Upper lobe of right lung (tissue), 1 donor: ENCODE measurements at regions not wholly inside any gene's neighbourhood (a gene's known extent, or its start where the extent isn't known, plus 50 kb on each side); places are given as distances from the start of the nearest gene placed in this dataset.

Experiments
- ATAC-seq: fragments of 200-7000 bp; cut with Tn5 transposase; one replicate; pipeline ENCODE4 v1.9.1; 2020; ENCODE audit warnings: mild to moderate bottlenecking, moderate library complexity
- DNase-seq: peaks from one replicate; pipeline ENCODE4 v3.0.0-alpha.2; 2020
- H3K27ac ChIP-seq: fragments of 200-600 bp; one replicate; pipeline ENCODE4 v1.8.0; 2022
- H3K27me3 ChIP-seq: fragments of 200-600 bp; one replicate; pipeline ENCODE4 v1.8.0; 2022; ENCODE audit warnings: mild to moderate bottlenecking
- H3K36me3 ChIP-seq: fragments of 200-600 bp; one replicate; pipeline ENCODE4 v1.8.0; 2022
- H3K4me1 ChIP-seq: fragments of 200-600 bp; one replicate; pipeline ENCODE4 v1.8.0; 2022
- H3K4me3 ChIP-seq: fragments of 200-600 bp; one replicate; pipeline ENCODE4 v1.8.0; 2022; ENCODE audit warnings: mild to moderate bottlenecking
- H3K9me3 ChIP-seq: fragments of 200-600 bp; one replicate; pipeline ENCODE4 v1.8.0; 2022
- CTCF ChIP-seq: fragments of 200-600 bp; IDR thresholded peaks from one replicate; pipeline ENCODE4 v1.8.0; 2022; ENCODE audit warnings: antibody characterized with exemption
- intact Hi-C: fragments of 100-400 bp; cut with DNase I; formaldehyde crosslinking; loops from one replicate; pipeline ENCODE4 v1.11.0; 2022
- donor health status: DM: no; HTN: yes; CAD: no; lungs with severe emphysema.

- no peak for ATAC-seq
- H3K27ac ChIP-seq = no peak overlapping the region
- H3K4me3 ChIP-seq = no peak overlapping the region
- TF ChIP-seq CTCF = no peak
- peaks cover 4% of the 10 kb centered on the region for H3K9me3 ChIP-seq
- DNase-seq = no peak
- H3K27me3 ChIP-seq = no peaks in the 10 kb centered on the region
- H3K4me1 ChIP-seq = no peaks in the 10 kb centered on the region
- H3K36me3 ChIP-seq = no peaks in the 10 kb centered on the region
- intact Hi-C loops = no loop called here
Observed at GRCh38 chr13:111990362-111990761, 76.6 kb upstream of the SOX1 start.

- ATAC-seq = no peak
- intact Hi-C loops = no loop called here
- no peak for DNase-seq
- Histone ChIP-seq H3K9me3 (peaks cover 4% of the 10 kb centered on the region), H3K4me3 (no peak overlapping the region), H3K27me3 (no peaks in the 10 kb centered on the region), H3K4me1 (no peaks in the 10 kb centered on the region), H3K36me3 (no peaks in the 10 kb centered on the region), H3K27ac (no peak overlapping the region)
- no peak for TF ChIP-seq CTCF
Observed at GRCh38 chr13:111992911-111993310, 74.0 kb upstream of the SOX1 start.

- no peak for TF ChIP-seq CTCF
- Histone ChIP-seq H3K4me1 (no peaks in the 10 kb centered on the region), H3K27me3 (no peaks in the 10 kb centered on the region), H3K9me3 (peaks cover 4% of the 10 kb centered on the region), H3K36me3 (no peaks in the 10 kb centered on the region), H3K27ac (no peak overlapping the region), H3K4me3 (no peak overlapping the region)
- ATAC-seq (peak; percentile 71), DNase-seq (no peak)
- intact Hi-C loops = no loop called here
Observed at GRCh38 chr13:111993691-111994090, 73.3 kb upstream of the SOX1 start.

GRCh38 chr13:111994578-111994977 is 72.4 kb upstream of the SOX1 start:
- Histone ChIP-seq H3K4me3 (no peak overlapping the region), H3K27ac (no peak overlapping the region), H3K4me1 (no peaks in the 10 kb centered on the region), H3K36me3 (no peaks in the 10 kb centered on the region), H3K9me3 (peaks cover 4% of the 10 kb centered on the region), H3K27me3 (no peaks in the 10 kb centered on the region)
- DNase-seq = no peak
- ATAC-seq = no peak
- intact Hi-C loops = no loop called here
- TF ChIP-seq CTCF = no peak

- H3K36me3 ChIP-seq = no peaks in the 10 kb centered on the region
- ATAC-seq (no peak), DNase-seq (no peak)
- H3K27ac ChIP-seq = no peak overlapping the region
- H3K4me1 ChIP-seq = no peaks in the 10 kb centered on the region
- H3K4me3 ChIP-seq = no peak overlapping the region
- TF ChIP-seq CTCF = no peak
- intact Hi-C loops = no loop called here
- H3K27me3 ChIP-seq = no peaks in the 10 kb centered on the region
- H3K9me3 ChIP-seq = no peaks in the 10 kb centered on the region
Observed at GRCh38 chr13:111999352-111999751, 67.6 kb upstream of the SOX1 start.

- H3K4me1 ChIP-seq = no peaks in the 10 kb centered on the region
- H3K9me3 ChIP-seq = no peaks in the 10 kb centered on the region
- H3K36me3 ChIP-seq = no peaks in the 10 kb centered on the region
- H3K27ac ChIP-seq = no peak overlapping the region
- ATAC-seq = no peak
- H3K27me3 ChIP-seq = no peaks in the 10 kb centered on the region
- TF ChIP-seq CTCF = no peak
- no peak overlapping the region for H3K4me3 ChIP-seq
- intact Hi-C loops = no loop called here
- no peak for DNase-seq
Observed at GRCh38 chr13:112000888-112001287, 66.1 kb upstream of the SOX1 start.
